ENCODE measurements at regions not wholly inside any gene's neighbourhood (a gene's known extent, or its start where the extent isn't known, plus 50 kb on each side); places are given as distances from the start of the nearest gene placed in this dataset.
"Not testable (repeated sequence)": the region's sequence is repeated elsewhere in the genome, so short reads cannot be mapped to it uniquely, and the experiment has no call there.

DNA sequence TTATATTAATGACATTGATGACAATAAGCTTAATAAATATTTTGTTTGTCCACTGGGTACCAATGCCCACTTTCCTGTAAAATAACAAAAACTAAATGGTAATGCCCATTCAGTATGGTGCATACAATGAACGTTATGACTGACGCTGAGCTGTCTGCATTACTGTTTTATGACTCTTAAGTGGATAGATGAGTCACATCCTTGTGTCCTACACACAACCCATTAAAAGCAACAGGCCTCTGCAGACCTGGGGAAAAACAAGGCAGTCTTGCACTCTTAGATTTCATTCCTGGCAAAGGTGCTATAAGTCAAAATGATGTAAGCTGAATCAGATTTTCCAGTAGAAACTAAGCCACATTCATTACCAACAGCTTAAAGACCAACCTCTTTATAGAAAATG, 176.3 kb upstream of the TMEM45B start:
- peak in 1 of 2 experiments; percentile 56 for DNase-seq

DNA sequence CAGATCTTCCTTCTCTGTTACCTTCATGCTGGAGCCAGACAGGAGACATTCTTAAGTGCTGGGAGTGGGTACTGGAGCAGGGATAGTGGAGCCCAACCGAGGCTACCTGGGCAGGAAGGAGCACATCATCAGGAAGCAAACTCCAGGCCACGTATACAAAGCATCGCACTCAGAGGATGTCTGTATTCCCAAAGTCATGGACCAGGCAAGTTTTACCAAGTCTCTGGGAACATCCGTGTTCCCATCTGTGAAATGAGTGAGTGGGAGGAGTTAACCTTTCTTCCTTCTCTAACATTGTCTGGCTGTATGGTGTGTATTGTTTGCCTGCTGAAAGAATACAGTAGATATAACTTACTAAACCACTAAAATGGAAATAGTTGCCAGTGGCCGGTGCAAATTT, 175.0 kb upstream of the TMEM45B start:
- no peak for DNase-seq

DNA sequence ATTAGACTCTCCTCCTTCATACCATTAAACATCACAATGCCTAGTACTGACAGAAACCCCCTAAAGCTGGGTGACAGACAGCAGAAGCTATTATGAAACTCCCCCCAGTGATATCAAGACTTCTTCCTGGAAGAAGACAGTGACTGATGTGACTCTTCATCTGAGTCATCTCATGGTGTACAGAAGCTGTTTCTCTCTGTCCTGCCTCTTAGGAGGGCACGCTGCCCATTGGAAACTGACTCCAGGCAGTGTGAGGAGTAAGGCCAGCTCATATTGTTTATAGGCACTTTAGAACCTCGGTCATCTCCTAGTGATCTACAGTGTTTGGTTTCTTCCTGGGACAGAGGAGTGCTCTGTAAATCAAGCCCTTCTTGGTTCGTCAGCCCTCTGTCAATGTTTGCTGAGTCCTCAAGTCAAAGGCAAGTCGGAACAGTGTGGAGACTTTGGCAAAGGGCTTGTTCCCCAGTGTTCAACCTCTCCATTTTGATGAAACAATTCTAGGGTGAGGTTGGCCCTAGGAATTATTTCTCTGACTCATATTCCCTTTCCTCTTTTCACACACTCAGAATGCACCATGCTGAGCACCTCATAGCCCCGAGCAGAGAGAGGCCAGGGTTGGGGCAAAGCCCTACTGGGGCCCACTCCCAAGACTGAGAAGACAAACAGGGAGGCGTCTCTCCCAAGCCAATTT, 172.5 kb upstream of the TMEM45B start:
- DNase-seq: peak; percentile 38 to 50

DNA sequence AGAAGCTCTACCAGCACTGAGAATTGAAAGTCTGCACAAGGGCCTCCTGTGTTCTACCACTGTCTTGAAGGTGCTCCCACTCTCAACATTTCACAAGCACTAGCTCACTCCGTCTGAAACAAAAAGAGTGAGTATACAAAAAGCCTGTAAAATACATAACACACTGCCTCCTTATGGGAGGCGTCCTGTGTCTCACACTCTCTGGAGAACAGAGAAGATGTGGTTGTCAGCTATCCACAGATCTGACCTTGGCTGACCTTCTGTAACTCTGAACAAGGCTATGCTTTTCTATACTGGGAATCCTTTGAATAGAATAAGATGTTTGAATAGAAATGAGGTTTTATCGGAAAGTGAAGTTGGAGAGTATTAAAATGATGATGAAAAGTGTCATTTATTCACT, 171.3 kb upstream of the TMEM45B start:
- DNase-seq: no peak

DNA sequence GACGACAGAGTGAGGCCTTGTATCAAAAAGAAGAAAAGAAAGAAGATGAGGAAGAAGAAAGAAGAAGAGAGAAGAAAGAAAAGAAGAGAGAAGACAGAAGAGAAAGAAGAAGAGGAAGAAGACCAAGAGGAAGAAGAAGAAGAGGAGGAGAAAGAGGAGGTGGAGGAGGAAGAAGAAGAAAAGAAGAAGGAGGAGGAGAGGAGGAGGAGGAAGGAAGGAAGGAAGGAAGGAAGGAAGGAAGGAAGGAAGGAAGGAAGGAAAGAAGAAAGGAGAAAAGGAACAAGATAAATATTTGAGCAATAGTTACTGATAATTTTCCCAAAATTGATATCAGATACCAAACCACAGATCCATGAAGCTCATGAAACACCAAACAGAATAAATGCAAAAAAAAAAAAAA, 169.7 kb upstream of the TMEM45B start:
- no peak for DNase-seq

DNA sequence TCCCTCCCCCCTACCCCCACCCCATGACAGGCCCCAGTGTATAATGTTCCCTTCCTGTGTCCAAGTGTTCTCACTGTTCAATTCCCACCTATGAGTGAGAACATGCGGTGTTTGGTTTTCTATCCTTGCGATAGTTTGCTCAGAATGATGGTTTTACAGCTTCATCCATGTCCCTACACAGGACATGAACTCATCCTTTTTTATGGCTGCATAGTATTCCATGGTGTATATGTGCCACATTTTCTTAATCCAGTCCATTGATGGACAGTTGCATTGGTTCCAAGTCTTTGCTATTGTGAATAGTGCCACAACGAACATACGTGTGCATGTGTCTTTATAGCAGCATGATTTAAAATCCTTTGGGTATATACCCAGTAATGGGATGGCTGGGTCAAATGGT, 165.6 kb upstream of the TMEM45B start:
- not testable (repeated sequence) for DNase-seq

DNA sequence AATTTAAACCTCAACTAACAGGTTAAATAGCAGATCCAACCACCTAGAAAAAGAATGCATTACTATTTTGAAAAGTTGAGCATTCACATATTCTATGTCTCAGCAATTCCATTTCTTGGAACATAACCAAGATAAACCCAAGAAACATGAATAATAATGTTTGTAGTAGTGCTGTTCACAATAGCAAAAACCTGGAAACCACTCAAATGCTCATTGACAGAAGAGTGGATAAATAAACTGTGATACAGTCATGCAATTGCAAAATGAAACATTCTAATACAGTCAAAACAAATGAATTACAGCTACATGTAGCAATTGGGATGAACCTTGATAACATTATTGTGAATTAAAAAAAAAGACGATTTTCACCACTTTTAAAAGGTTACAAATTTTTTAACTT, 162.8 kb upstream of the TMEM45B start:
- no peak for DNase-seq

DNA sequence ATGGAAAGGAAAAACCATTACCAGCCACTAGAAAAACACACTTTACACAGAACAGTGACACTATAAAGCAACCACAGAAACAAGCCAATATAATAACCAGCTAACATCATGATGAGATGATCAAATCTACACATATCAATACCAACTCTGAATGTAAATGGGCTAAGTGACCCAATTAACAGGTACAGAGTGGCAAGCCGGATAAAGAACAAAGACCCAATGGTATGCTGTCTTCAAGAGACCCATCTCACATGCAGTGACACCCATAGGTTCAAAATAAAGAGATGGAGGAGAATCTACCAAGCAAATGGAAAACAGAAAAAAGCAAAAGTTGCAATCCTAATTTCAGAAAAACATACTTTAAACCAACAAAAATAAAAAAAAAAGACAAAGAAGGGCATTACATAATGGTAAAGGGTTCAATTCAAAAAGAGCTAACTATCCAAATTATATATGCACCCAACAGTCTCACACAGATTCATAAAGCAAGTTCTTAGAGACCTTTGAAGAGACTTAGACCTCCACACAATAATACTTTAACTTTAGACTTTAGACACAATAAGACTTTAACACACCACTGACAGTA, 160.3 kb upstream of the TMEM45B start:
- DNase-seq: no peak

DNA sequence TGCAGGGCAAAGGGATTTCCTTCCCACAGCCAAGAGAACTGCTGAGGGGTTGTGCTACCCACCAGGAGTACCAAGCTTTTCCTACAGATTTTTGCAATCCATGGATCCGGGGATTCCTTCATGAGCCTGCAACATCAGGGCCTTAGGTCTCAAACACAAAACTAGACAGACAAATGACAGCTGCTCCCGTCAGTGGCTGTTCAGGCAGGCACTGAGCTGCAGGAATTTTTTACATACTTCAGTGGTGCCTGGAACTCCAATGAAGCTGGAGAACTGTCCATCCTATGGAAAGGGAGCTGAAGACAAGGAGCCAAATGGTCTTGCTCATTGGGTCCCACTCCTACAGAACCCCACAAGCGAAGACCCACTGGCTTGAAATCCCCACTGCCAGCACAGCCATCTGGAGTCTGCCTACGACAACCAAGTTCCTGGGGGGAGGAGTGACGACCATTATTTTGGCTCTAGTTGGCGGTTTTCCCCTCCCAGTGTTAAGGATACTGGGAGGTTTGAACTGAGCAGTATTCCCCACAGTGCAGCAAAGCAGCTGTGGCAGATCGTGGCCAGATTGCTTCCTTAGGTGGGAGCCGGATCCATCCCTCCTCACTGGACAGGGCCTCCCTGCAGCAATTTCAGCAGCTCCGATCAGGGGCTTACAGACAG, 157.7 kb upstream of the TMEM45B start:
- no peak for DNase-seq

DNA sequence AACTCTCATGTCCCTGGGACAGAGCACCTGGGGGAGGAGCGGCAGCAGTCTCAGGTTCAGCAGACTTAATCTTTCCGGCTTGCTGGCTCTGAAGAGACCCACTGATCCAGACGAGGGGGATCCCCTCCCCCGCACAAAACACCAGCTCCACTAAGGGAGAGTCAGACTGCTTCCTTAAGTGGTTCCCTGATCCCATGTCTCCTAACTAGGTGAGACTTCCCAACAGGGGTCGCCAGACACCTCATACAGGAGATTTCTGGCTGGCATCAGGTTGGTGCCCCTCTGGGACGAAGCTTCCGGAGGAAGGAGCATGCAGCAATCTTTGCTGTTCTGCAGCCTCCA, 157.2 kb upstream of the TMEM45B start:
- DNase-seq: no peak

DNA sequence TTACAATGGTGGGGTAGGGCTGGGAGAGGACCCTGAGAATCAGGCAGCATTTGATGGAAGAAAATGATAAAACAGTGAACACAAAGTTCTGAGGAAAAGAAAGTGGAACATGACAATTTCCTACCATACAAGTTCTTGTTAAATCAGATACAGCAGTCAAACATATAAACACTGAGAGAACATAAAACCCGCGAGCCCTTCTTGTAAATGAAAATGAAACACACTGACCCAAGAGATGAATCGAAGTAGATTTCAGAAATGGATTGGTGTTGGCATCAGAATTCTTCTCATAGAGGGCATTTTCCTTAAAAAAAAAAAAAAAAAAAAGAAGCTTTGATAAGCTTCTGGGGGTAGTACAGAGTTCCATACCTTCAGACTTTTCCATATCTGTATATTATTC, 134.7 kb upstream of the TMEM45B start:
- no peak for DNase-seq

DNA sequence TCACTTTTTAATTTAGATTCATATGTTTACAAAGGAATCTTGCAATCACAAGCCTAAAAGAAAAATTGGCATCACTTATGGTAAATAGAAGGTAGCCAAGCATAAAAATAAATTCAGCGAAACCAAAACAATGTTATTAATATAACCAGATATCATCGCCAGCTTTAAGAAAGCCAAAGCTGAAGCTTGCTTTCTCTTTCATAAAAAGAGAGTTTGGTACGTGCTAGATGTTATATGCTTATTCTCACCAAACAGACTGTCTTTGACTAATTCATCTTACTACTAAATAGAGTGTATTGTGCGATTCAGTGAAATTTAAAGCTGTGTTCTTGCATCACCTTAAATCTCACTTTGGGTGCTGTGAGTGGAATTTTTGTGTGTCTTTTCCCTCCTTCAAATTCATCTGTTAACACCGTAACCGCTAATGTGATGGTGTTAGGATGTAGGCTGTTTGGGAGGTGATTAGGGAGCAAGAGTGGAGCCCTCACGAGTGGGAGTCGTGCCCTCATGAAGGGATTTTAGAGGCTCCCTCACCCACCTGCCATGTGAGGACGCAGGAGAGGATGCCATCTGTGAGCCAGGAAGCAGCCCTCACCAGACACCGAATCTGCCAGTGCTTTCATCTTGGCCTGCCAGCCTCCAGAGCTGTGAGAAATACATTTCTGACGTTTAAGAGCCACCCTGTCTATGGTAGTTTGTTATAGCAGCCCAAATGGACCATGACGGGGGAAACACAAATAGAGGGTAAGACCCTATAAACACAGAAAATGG, 134.1 kb upstream of the TMEM45B start:
- DNase-seq: no peak

DNA sequence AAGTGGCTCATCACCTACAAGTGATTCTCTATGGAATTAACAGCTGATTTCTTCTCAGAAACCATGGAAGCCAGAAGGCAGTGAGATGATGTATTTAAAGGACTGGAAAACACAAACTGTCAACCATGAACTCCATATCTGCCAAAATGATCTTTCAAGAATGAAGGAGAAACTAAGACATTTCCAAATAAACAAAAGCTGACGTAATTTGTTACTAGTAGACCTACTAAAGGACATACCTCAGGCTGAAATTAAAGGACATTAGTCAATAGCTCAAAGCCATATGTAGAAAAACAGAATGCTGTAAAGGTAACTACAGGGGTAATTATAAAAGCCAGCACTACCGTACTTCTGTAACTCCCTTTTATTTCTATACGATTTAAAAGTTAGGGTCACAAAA, 129.4 kb upstream of the TMEM45B start:
- no peak for DNase-seq

DNA sequence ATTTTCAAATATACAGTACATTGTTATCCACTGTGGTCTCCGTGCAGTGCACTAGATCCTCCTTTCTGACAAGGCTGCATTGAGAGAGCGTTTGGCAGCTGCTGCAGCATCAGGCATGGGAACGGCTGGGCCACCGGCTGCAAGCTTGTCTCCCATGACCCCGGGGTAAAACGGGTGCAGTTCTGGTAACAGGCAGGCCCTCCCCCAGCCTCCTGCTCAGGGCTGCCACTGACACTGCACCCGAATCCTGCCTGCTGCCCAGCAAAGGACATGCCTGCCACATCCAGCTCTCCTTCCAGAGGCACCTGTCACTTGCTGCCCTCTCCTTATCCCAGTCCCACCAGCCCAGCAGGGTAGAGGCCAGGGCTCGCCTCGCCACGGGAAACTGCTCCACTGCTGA, 124.5 kb upstream of the TMEM45B start:
- DNase-seq: no peak

DNA sequence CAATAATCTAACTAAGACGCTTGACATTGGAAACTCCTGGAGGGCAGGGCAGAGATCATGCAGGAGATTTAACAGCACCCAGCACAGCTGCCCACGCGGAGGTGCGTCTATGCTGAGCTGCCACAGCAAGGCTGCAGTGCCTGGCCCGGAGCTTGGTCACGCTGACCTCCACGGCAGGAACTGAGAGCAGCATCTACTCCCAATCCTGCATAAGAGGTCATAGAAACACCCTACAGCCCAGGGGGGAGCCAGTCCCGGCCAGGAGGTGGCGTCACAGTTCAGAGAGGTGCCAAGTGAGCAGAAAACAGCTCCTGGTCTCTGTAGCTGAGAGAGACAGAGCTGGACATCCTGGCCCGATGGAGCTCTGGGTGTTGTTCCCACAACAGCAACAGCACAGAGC, 121.1 kb upstream of the TMEM45B start:
- DNase-seq: peak; percentile 25 to 41

DNA sequence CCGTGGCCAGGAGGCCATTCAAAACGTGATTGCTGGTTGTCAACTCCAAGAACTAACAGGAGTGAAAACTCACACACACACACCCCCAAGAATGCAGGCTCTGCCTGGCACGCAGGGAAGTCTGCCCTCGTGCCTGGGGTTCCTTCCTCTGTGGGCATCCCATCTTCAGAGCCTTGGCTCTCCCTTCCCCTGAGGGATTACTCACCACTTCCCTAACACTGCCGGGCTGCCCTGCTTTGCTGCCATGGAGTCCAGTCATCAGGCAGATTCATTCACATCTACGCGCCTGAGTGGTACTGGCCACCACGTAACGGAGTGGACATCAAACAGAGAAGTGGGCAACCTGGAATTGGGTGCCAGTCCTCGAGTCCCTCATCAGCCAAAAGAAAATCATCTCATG, 120.7 kb upstream of the TMEM45B start:
- no peak for DNase-seq

DNA sequence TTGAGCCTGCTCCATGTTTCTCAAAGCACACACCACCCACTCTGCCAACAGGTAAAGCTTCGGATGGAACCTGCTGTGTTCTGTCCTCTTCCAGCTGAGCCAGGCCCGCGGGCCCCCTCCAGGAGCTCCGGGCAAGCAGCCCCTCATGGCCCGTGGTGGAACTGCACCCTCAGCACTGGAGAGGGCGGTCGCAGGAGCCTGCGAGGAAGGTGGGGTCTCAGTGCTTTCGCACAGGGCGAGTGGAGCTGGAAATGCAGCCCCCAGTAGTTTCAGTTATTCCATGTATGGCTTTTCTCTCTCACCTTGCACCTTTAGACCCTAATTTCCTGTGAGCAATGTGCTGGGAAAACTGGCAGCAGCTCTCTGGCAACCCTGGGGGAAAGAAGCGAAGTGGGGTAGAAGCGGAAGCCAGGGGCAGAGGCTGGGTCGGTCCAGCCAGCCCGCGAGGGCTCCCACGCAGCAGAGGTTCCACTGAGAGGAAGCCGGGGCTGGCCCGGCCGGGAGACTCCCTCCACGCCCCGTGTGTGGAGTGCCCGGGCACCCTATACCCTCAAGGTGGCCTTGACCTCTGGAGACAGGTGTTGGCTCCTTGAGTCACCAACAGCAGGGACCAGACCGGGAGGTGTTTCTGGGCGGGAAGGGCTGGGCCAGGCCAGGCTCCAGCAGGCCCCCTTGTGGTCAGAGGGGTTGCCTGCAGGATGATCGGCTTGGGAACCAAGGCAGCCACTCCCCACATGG, 119.9 kb upstream of the TMEM45B start:
- peak; percentile 77 to 80 for DNase-seq

DNA sequence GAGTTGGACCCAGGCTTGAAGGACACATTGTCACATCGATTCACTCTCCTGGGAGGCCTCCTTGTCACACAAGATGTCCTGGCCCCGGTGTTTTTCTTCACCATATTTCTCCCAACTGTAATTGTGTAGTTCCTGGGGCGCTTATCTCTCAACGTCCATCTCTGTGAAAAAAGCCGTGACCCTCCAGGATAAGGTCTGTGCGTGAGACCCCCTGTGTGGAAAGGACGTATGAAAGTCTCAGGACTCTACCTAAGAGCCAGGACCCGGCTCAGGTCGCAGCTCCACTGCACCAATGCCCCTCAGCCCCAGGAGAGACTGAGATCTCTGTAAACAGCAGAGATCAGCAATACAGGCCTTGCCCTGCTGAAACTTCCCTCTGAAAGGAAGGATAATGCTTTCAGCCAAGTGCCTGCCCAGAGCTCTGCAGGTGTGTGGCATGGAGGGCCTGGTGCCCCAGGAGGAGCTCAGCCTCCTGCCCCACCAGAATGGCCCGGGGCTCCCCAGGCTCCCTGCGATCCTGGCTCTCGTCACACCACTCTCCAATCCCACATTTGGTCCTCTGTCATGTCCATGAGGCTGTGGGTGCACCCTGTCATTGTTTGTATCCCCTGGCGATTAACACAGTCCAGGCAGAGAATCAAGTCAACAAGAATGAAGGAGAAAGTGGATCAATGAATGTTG, 119.2 kb upstream of the TMEM45B start:
- DNase-seq: no peak

DNA sequence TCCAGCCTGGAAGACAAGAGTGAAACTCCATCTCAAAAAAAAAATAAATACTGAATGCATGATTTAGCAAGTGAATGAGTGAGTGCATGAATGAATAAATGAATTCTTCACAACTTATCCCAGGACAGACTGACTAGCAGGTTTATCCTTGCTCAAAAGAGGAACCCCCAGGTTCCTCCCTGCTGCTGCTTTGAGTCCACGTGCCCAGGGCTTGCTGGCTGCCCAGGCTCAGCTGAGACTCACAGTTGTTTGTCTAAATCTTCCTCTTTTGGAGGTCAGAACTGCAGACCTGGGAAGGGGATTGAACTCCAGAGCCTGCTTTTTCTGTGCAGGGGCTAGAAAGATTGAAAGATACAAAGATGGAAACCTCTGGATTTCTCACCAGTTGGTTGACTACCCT, 117.4 kb upstream of the TMEM45B start:
- DNase-seq: no peak

DNA sequence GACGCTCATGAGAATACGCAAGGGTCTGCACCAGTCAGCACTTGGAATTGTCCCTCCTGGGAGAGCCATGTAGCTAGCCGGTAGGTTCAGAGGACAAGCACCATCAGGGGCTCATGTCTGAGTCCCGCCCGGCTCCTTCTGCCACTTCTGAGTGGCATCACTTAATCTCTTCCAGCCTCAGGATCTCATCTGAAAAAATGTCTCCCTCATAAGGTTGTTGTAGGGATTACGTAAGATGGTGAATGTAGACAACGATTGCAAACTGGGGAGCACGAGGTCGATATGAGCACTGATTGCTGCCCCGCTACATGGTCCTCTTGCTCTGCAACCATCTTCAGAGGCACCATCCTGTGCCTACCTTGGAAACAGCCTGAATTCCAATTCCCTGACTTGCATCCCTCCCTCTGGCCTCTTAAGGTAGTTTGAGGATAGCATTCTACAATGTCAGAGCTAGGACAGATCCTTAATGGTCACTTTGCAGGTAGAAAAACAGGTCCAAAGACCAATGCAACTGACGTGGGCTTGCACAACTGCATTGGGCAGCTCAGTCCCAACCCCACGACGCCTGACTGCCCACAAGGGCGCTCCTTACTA, 115.8 kb upstream of the TMEM45B start:
- DNase-seq: no peak

DNA sequence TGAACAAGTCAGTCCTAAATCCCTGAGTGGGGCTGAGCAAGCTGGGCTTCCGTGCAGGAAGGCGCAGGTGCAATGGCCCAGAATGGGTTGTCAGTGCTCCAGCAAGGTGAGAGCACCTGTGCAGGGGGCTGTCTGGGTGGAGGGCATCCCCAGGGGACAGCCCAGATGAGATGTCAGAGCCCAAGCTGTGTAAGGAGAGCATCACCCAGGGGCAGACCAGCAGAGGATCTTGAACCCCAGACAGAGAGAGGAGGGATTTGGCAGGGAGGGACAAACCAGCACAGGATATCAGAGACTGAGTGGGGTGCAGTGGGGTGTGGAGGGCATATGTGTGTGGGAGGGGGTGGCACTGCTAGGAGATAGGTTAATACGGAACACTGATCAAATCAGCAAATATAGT, 114.9 kb upstream of the TMEM45B start:
- DNase-seq: no peak

DNA sequence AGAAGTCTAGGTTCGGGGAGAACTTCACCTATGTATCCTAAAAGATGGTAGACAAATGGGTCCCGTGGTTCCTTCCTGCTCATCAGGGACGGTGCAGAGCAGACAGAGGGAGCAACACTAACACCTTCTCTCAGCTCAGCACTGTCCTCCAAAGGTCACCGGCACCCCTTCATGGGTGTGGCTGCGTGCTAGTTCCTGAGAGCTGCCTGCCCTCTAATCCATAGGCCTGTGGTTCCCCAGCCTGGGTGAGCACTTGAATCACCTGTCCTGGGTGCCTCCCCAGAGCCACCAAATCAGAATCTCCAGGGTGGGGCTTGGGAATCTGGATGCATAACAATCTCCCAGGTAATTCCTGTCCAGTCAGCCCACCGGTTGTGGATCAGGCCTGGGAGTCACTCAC, 113.9 kb upstream of the TMEM45B start:
- no peak for DNase-seq

All from activated CD4-positive, alpha-beta T cell treated with anti-CD3 and anti-CD28 coated beads, Interleukin-2, amount 50 U/mL, for 48 hours (primary cell).